ENCODE measurements at regions not wholly inside any gene's neighbourhood (a gene's known extent, or its start where the extent isn't known, plus 50 kb on each side); places are given as distances from the start of the nearest gene placed in this dataset.

DNA sequence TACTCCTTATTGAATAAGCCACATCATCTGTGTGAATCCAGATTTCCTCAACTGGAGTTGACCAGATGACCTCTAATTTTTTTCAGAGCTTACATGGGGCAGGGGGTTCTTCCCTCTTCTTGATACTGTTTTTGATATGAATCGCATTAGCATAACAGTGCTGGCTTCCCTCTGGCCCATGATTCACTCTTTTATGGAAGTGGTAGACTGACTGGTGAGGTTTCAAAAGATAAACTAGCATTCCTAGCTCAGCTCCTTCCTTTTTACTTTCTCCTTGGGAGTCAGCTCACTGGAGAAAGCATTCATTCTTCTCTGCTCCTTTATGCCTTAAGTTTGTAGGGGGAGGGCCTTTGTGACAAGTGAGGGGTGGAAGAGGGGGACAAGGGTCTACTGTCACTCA, 161.0 kb upstream of the FGF13 start (continued):
- TF ChIP-seq, protein P1, sequence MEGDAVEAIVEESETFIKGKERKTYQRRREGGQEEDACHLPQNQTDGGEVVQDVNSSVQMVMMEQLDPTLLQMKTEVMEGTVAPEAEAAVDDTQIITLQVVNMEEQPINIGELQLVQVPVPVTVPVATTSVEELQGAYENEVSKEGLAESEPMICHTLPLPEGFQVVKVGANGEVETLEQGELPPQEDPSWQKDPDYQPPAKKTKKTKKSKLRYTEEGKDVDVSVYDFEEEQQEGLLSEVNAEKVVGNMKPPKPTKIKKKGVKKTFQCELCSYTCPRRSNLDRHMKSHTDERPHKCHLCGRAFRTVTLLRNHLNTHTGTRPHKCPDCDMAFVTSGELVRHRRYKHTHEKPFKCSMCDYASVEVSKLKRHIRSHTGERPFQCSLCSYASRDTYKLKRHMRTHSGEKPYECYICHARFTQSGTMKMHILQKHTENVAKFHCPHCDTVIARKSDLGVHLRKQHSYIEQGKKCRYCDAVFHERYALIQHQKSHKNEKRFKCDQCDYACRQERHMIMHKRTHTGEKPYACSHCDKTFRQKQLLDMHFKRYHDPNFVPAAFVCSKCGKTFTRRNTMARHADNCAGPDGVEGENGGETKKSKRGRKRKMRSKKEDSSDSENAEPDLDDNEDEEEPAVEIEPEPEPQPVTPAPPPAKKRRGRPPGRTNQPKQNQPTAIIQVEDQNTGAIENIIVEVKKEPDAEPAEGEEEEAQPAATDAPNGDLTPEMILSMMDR (IDR thresholded peaks at IDR 0.05 in 2 of 3, conservative IDR thresholded peaks at IDR 0.05 in 1 of 3; ENCODE audit: borderline replicate concordance in 1 of 3, insufficient read depth in 1 of 3, low read depth in 2 of 3, low read length in 2 of 3): no peak
- TF ChIP-seq SRF (IDR thresholded peaks at IDR 0.05; ENCODE audit: low read depth) (no peak), YY1 (IDR thresholded peaks at IDR 0.05; ENCODE audit: extremely low read depth, insufficient replicate concordance, low read depth, low read length) (no peak)

DNA sequence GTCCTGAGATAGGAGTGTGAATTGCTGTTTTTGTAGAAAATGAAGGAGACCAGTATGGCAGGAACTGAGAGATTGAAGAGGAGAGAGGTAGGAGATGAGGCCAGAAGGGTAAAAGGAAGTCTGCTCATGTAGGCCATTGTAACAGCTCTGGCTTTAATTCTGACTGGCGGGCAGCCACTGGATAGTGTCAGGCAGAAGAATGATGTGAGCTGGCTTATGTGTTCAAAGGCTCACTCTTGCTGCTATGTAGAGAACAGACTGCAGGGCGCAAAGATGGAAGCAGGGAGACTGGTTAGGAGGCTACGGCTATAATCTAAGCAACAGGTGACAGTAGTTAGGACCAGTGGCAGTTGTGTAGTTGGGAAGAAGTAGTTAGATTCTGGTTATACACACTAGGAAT, 160.2 kb upstream of the FGF13 start:
- no peak overlapping the region for H3K9ac ChIP-seq (ENCODE audit: low read length)
- H3K27me3 ChIP-seq (ENCODE audit: insufficient read depth, low read length): no peaks in the 10 kb centered on the region
- H2AFZ ChIP-seq (ENCODE audit: low read depth, low read length, poor library complexity, severe bottlenecking): no peak overlapping the region
- ChIA-PET CTCF (no interaction called here), RAD21 (ENCODE audit: low non-redundant PET in 1 of 2, low total read pairs in 2 of 2, uncharacterized antibody in 2 of 2, unreplicated experiment in 2 of 2) (no interaction called here), POLR2A (no interaction called here)
- H3K36me3 ChIP-seq (ENCODE audit: control insufficient read depth in 1 of 2, insufficient read depth in 2 of 2, low read length in 2 of 2): no peaks in the 10 kb centered on the region
- no peaks in the 10 kb centered on the region for H3K9me3 ChIP-seq (ENCODE audit: control insufficient read depth in 1 of 2, insufficient read depth in 1 of 2, low read depth in 1 of 2, low read length in 2 of 2)
- no peaks in the 10 kb centered on the region for H3K9me2 ChIP-seq (ENCODE audit: insufficient read depth)
- intact Hi-C loops (cut with micrococcal nuclease): no loop called here
- no TSS peak for BruUV-seq (replicated peaks)
- no peaks in the 10 kb centered on the region for H3K79me2 ChIP-seq (ENCODE audit: insufficient read depth, low read length)
- H3K4me3 ChIP-seq (replicated peaks in 1 of 2; ENCODE audit: low read depth in 1 of 2, low read length in 2 of 2): no peak overlapping the region
- H3K27ac ChIP-seq (ENCODE audit: low read depth, low read length): no peak overlapping the region
- no peaks in the 10 kb centered on the region for H4K20me1 ChIP-seq (ENCODE audit: insufficient read depth)
- ATAC-seq (no peak), DNase-seq (ENCODE audit: low read depth, low spot score) (no peak)
- no peak overlapping the region for H3K4me2 ChIP-seq (ENCODE audit: low read length)
- no peaks in the 10 kb centered on the region for H3K4me1 ChIP-seq (ENCODE audit: control insufficient read depth in 1 of 2, insufficient read depth in 2 of 2, low read length in 2 of 2)
- TF ChIP-seq RAD21 (IDR thresholded peaks at IDR 0.05; ENCODE audit: low read depth) (no peak), POLR2AphosphoS5 (IDR thresholded peaks at IDR 0.05; ENCODE audit: low read depth, low read length) (no peak), POLR2A (IDR thresholded peaks at IDR 0.05; ENCODE audit: borderline replicate concordance, extremely low read depth, insufficient read depth, insufficient read length) (no peak)

DNA sequence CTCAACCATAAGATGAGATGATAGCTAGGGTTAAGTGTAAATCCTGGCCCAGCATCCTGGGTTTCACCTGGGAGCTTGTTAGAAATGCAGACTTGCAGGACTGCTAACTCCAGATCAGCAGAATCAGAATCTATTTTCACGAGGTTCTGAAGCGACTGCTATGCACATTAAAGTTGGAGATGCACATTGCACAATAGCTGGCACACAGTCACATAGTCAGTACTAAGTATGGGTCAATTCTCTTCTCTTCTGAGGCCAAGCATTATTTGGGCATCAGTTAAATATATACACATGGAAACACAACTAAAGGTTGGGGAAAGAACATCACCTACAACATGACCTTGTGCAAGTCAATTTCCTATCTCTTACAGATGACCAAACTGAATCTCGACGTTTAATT, 155.1 kb upstream of the FGF13 start:
- POLR2A ChIA-PET: no interaction called here
- no peak for ATAC-seq

More for the DNA sequence above, 155.1 kb upstream of the FGF13 start:
- Histone ChIP-seq H3K27ac (ENCODE audit: low read depth, low read length) (no peak overlapping the region), H3K4me2 (ENCODE audit: low read length) (no peak overlapping the region), H4K20me1 (ENCODE audit: insufficient read depth) (no peaks in the 10 kb centered on the region), H3K79me2 (ENCODE audit: insufficient read depth, low read length) (no peaks in the 10 kb centered on the region), H3K4me3 (replicated peaks in 1 of 2; ENCODE audit: low read depth in 1 of 2, low read length in 2 of 2) (no peak overlapping the region), H3K36me3 (ENCODE audit: control insufficient read depth in 1 of 2, insufficient read depth in 2 of 2, low read length in 2 of 2) (no peaks in the 10 kb centered on the region), H3K27me3 (ENCODE audit: insufficient read depth, low read length) (no peaks in the 10 kb centered on the region), H2AFZ (ENCODE audit: low read depth, low read length, poor library complexity, severe bottlenecking) (no peak overlapping the region), H3K9me2 (ENCODE audit: insufficient read depth) (no peaks in the 10 kb centered on the region), H3K9me3 (ENCODE audit: control insufficient read depth in 1 of 2, insufficient read depth in 1 of 2, low read depth in 1 of 2, low read length in 2 of 2) (no peaks in the 10 kb centered on the region), H3K9ac (ENCODE audit: low read length) (no peak overlapping the region), H3K4me1 (ENCODE audit: control insufficient read depth in 1 of 2, insufficient read depth in 2 of 2, low read length in 2 of 2) (no peaks in the 10 kb centered on the region)
- no TSS peak for BruUV-seq (replicated peaks)
- TF ChIP-seq ZNF274 (IDR thresholded peaks at IDR 0.05; ENCODE audit: low read depth, low read length) (no peak), YY1 (IDR thresholded peaks at IDR 0.05; ENCODE audit: extremely low read depth, insufficient replicate concordance, low read depth, low read length) (no peak)
- ChIA-PET CTCF (no interaction called here), RAD21 (ENCODE audit: low non-redundant PET in 1 of 2, low total read pairs in 2 of 2, uncharacterized antibody in 2 of 2, unreplicated experiment in 2 of 2) (no interaction called here)
- no peak for DNase-seq (ENCODE audit: low read depth, low spot score)
- intact Hi-C loops (cut with micrococcal nuclease): no loop called here

Measured in HCT116 (cell line).